Endothelial cell of umbilical vein (primary cell): ENCODE measurements at regions not wholly inside any gene's neighbourhood (a gene's known extent, or its start where the extent isn't known, plus 50 kb on each side); places are given as distances from the start of the nearest gene placed in this dataset.

Experiments
- BruUV-seq: library from RNA; stranded (reverse); fragments of 400-500 nt; replicated peaks from 2 replicates; lab custom pipeline; 2021; lab: Mats Ljungman, UMichigan
- CTCF ChIA-PET: fragments of 300-600, 350-600 bp; sonication (Branson Sonifier 250); formaldehyde crosslinking; loops from one replicate; lab custom pipeline; 2021; ENCODE audit warnings: antibody characterized with exemption, inconsistent platforms; lab: Charles Lee
- POLR2A ChIA-PET: fragments of 300-600, 350-600 bp; sonication (Branson Sonifier 250); formaldehyde crosslinking; loops from one replicate; lab custom pipeline; 2021; ENCODE audit warnings: antibody characterized with exemption, inconsistent platforms; lab: Charles Lee
- DNase-seq: peaks from one replicate; pipeline ENCODE4 v3.0.0-alpha.2; 2011; ENCODE audit warnings: low read depth, low spot score
- FAIRE-seq: peaks from 2 replicates; lab custom pipeline; 2011; peaks lifted over from hg19 to GRCh38; lab: Jason Lieb, UNC
- H2AFZ ChIP-seq: 2 replicates; pipeline ENCODE4 v1.6.0; 2012; ENCODE audit warnings: low read depth, low read length, control low read depth, inconsistent platforms
- H3K27ac ChIP-seq: 2 replicates; pipeline ENCODE4 v1.5.1; 2011; ENCODE audit warnings: low read depth, mild to moderate bottlenecking, control low read depth, low read length, moderate library complexity; ENCODE audit not compliant: insufficient read depth
- H3K27me3 ChIP-seq, 2 experiments: 2 replicates each; pipeline versions ENCODE4 v1.6.0 to v1.6.1; 2011; ENCODE audit warnings: low read length in 2 of 2, mixed read lengths in 1 of 2; ENCODE audit not compliant: control insufficient read depth in 2 of 2, insufficient read depth in 2 of 2
- H3K36me3 ChIP-seq, 2 experiments: 2 replicates in 1 of 2; 3 replicates in 1 of 2; pipeline ENCODE4 v1.5.1; 2011; ENCODE audit warnings: low read length in 2 of 2, mild to moderate bottlenecking in 1 of 2, moderate library complexity in 1 of 2; ENCODE audit not compliant: control insufficient read depth in 2 of 2, insufficient read depth in 2 of 2; ENCODE audit errors: extremely low read depth in 1 of 2
- H3K4me1 ChIP-seq: 3 replicates; pipeline ENCODE4 v1.5.1; 2011; ENCODE audit warnings: mild to moderate bottlenecking, low read length; ENCODE audit not compliant: control insufficient read depth, insufficient read depth; ENCODE audit errors: extremely low read depth
- H3K4me2 ChIP-seq: 2 replicates; pipeline ENCODE4 v1.6.1; 2011; ENCODE audit warnings: low read length, control low read depth, mixed read lengths; ENCODE audit not compliant: insufficient read depth
- H3K4me3 ChIP-seq, 3 experiments: fragments of 200-600 bp in 1 of 3; sonication (generic), shearing (Covaris generic) in 1 of 3; replicated peaks in 1 of 3; 2 replicates each; pipeline ENCODE4 v1.5.1; 2011 to 2016; ENCODE audit warnings: control low read depth in 3 of 3, low read length in 3 of 3, mild to moderate bottlenecking in 2 of 3, inconsistent platforms in 1 of 3, low read depth in 1 of 3, moderate library complexity in 1 of 3; ENCODE audit not compliant: insufficient read depth in 1 of 3
- H3K79me2 ChIP-seq: 2 replicates; pipeline ENCODE4 v1.6.0; 2012; ENCODE audit warnings: low read length, inconsistent platforms; ENCODE audit not compliant: control insufficient read depth, insufficient read depth
- H3K9ac ChIP-seq: replicated peaks from 2 replicates; pipeline ENCODE3; 2011; ENCODE audit warnings: low read length, control low read depth; ENCODE audit not compliant: insufficient read depth; ENCODE audit errors: extremely low read depth
- H3K9me1 ChIP-seq: replicated peaks from 3 replicates; pipeline ENCODE4 v1.6.0; 2011; ENCODE audit warnings: mild to moderate bottlenecking, low read length; ENCODE audit not compliant: control insufficient read depth, insufficient read depth; ENCODE audit errors: extremely low read depth
- H3K9me3 ChIP-seq: replicated peaks from 2 replicates; pipeline ENCODE4 v1.5.1; 2012; ENCODE audit warnings: low read length, inconsistent platforms; ENCODE audit not compliant: control insufficient read depth, insufficient read depth
- H4K20me1 ChIP-seq: replicated peaks from 2 replicates; pipeline ENCODE3; 2011; ENCODE audit warnings: mild to moderate bottlenecking, low read length; ENCODE audit not compliant: control insufficient read depth, insufficient read depth; ENCODE audit errors: extremely low read depth
- EZH2 ChIP-seq: IDR thresholded peaks from 2 replicates; pipeline ENCODE4 v1.6.1; 2012; ENCODE audit warnings: borderline replicate concordance, low read depth, mild to moderate bottlenecking, moderate library complexity, low read length, inconsistent platforms; ENCODE audit not compliant: severe bottlenecking
- FOS ChIP-seq: IDR thresholded peaks from 2 replicates; pipeline ENCODE4 v1.6.1; 2011; ENCODE audit warnings: mild to moderate bottlenecking, low read length, moderate library complexity, borderline replicate concordance; ENCODE audit not compliant: insufficient read depth
- GATA2 ChIP-seq: IDR thresholded peaks from 2 replicates; pipeline ENCODE4 v1.7.0; 2011; ENCODE audit warnings: low read depth, mild to moderate bottlenecking, moderate library complexity, mixed read lengths, low read length; ENCODE audit not compliant: insufficient read length, insufficient read depth
- JUN ChIP-seq: IDR thresholded peaks from 2 replicates; pipeline ENCODE4 v1.6.1; 2011; ENCODE audit warnings: borderline replicate concordance, low read depth; ENCODE audit not compliant: insufficient read length, insufficient read depth
- MYC ChIP-seq: IDR thresholded peaks from one replicate; pipeline ENCODE4 v1.6.1; 2011; ENCODE audit warnings: mild to moderate bottlenecking, low read depth, low read length
- POLR2A ChIP-seq: IDR thresholded peaks from 2 replicates; pipeline ENCODE4 v1.6.1; 2012; ENCODE audit warnings: low read depth, mild to moderate bottlenecking, control low read depth, low read length
- POLR2AphosphoS5 ChIP-seq: IDR thresholded peaks from 2 replicates; pipeline ENCODE4 v1.6.1; 2012; ENCODE audit warnings: low read depth, mild to moderate bottlenecking, control low read depth, low read length, moderate library complexity; ENCODE audit not compliant: insufficient read depth
- dilution Hi-C: fragments of 300-500 bp; cut with MboI; formaldehyde crosslinking; loops from one replicate; pipeline ENCODE4 v1.15.0; 2019; ENCODE audit warnings: low sequenced_read_pairs; ENCODE audit not compliant: extremely low pct_ligation_motif_present
- intact Hi-C: fragments of 100-400 bp; cut with micrococcal nuclease; formaldehyde crosslinking; loops from one replicate; pipeline ENCODE4 v1.10.0; 2022
- TF ChIP-seq, protein P1 (sequence below), 2 donors: IDR thresholded peaks; 1 replicate in 1 of 2; 2 replicates in 1 of 2; pipeline ENCODE4 v1.5.1; 2011; ENCODE audit warnings: low read length in 2 of 2, mild to moderate bottlenecking in 2 of 2, moderate library complexity in 2 of 2, control low read depth in 1 of 2, inconsistent platforms in 1 of 2, low read depth in 1 of 2; ENCODE audit not compliant: insufficient read depth in 1 of 2; ENCODE audit errors: extremely low read depth in 1 of 2
- TF ChIP-seq, protein P2 (sequence below): IDR thresholded peaks from 2 replicates; pipeline ENCODE4 v1.6.1; 2011; ENCODE audit not compliant: insufficient read depth, insufficient read length

DNA sequence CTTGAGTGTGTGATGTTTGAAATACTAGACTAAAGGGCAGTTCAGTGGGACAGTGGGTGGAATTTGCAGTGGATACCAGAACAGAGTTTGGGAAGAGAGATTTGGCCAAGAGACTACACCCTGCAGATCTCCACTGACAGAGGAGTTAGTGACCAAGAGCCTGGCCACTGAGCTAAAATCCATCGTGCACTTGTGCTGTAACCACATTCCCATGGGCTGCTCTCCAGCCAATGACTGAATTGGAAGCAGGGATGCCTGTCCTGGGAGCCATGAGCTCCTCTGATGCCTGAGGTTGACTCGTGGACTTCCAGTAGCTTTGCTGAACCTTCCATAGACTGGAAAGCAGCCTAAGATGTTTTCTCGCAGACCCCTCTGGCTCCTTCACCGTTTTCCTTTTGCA lies 296.1 kb downstream of the TRIML1 start:
- H3K4me3 ChIP-seq, result no peak overlapping the region
- POLR2A ChIA-PET, result no interaction called here
- FAIRE-seq, result no peak
- no peak overlapping the region for H3K27ac ChIP-seq
- H3K4me2 ChIP-seq, result no peak overlapping the region
- no peak overlapping the region for H2AFZ ChIP-seq
- H3K9ac ChIP-seq, result no peak overlapping the region
- dilution Hi-C loops, result no loop called here
- intact Hi-C loops, result no loop called here
- no peaks in the 10 kb centered on the region for H3K79me2 ChIP-seq
- H3K27me3 ChIP-seq, result no peaks in the 10 kb centered on the region
- no peaks in the 10 kb centered on the region for H3K4me1 ChIP-seq
- peaks cover 4% of the 10 kb centered on the region for H3K9me3 ChIP-seq
- no peak for DNase-seq
- H4K20me1 ChIP-seq, result no peaks in the 10 kb centered on the region
- BruUV-seq, result no TSS peak
- CTCF ChIA-PET, result interaction anchor here (0.9 kb wide), 1 partner anchor 11 kb away, joined by 3 read pairs; no protein-coding TSS in a partner anchor
- no peaks in the 10 kb centered on the region for H3K9me1 ChIP-seq
- TF ChIP-seq EZH2, result no peak
- no peak for TF ChIP-seq POLR2AphosphoS5
- TF ChIP-seq, protein P1, sequence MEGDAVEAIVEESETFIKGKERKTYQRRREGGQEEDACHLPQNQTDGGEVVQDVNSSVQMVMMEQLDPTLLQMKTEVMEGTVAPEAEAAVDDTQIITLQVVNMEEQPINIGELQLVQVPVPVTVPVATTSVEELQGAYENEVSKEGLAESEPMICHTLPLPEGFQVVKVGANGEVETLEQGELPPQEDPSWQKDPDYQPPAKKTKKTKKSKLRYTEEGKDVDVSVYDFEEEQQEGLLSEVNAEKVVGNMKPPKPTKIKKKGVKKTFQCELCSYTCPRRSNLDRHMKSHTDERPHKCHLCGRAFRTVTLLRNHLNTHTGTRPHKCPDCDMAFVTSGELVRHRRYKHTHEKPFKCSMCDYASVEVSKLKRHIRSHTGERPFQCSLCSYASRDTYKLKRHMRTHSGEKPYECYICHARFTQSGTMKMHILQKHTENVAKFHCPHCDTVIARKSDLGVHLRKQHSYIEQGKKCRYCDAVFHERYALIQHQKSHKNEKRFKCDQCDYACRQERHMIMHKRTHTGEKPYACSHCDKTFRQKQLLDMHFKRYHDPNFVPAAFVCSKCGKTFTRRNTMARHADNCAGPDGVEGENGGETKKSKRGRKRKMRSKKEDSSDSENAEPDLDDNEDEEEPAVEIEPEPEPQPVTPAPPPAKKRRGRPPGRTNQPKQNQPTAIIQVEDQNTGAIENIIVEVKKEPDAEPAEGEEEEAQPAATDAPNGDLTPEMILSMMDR (IDR thresholded peaks at IDR 0.05; ENCODE audit: extremely low read depth in 1 of 2, insufficient read depth in 1 of 2, low read depth in 1 of 2, low read length in 2 of 2), result no peak
- no peak for TF ChIP-seq FOS
- no peak for TF ChIP-seq POLR2A
- no peak for TF ChIP-seq MYC
- TF ChIP-seq GATA2, result no peak
- TF ChIP-seq, protein P2, sequence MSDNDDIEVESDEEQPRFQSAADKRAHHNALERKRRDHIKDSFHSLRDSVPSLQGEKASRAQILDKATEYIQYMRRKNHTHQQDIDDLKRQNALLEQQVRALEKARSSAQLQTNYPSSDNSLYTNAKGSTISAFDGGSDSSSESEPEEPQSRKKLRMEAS, result no peak
- TF ChIP-seq JUN, result no peak
- no peaks in the 10 kb centered on the region for H3K36me3 ChIP-seq
